ENCODE measurements at regions not wholly inside any gene's neighbourhood (a gene's known extent, or its start where the extent isn't known, plus 50 kb on each side); places are given as distances from the start of the nearest gene placed in this dataset.

- BruUV-seq (replicated peaks): no TSS peak
- Histone ChIP-seq H3K36me3 (ENCODE audit: control insufficient read depth in 2 of 2, extremely low read depth in 1 of 2, insufficient read depth in 2 of 2, low read length in 2 of 2) (no peaks in the 10 kb centered on the region), H3K9me1 (replicated peaks; ENCODE audit: control insufficient read depth, extremely low read depth, insufficient read depth, low read length) (no peaks in the 10 kb centered on the region), H3K79me2 (ENCODE audit: control insufficient read depth, insufficient read depth, low read length) (no peaks in the 10 kb centered on the region), H3K27ac (ENCODE audit: insufficient read depth, low read depth, low read length) (no peak overlapping the region), H3K4me2 (ENCODE audit: insufficient read depth, low read length) (no peak overlapping the region), H3K9ac (replicated peaks; ENCODE audit: extremely low read depth, insufficient read depth, low read length) (no peak overlapping the region), H3K9me3 (replicated peaks; ENCODE audit: control insufficient read depth, insufficient read depth, low read length) (no peaks in the 10 kb centered on the region), H4K20me1 (replicated peaks; ENCODE audit: control insufficient read depth, extremely low read depth, insufficient read depth, low read length) (no peaks in the 10 kb centered on the region), H3K4me3 (replicated peaks in 1 of 3; ENCODE audit: insufficient read depth in 1 of 3, low read depth in 1 of 3, low read length in 3 of 3) (no peak overlapping the region), H3K4me1 (ENCODE audit: control insufficient read depth, extremely low read depth, insufficient read depth, low read length) (no peaks in the 10 kb centered on the region), H3K27me3 (ENCODE audit: control insufficient read depth in 2 of 2, insufficient read depth in 2 of 2, low read length in 2 of 2) (peaks cover 0 to 4% of the 10 kb centered on the region in 2 experiments), H2AFZ (ENCODE audit: low read depth, low read length) (no peak overlapping the region)
- no peak for TF ChIP-seq CTCF (IDR thresholded peaks at IDR 0.05; ENCODE audit: extremely low read depth in 1 of 2, insufficient read depth in 1 of 2, low read depth in 1 of 2, low read length in 2 of 2)
- no peak for TF ChIP-seq MYC (IDR thresholded peaks at IDR 0.05; ENCODE audit: low read depth, low read length)
- no peak for TF ChIP-seq POLR2AphosphoS5 (IDR thresholded peaks at IDR 0.05; ENCODE audit: insufficient read depth, low read depth, low read length)
- no peak for TF ChIP-seq EZH2 (IDR thresholded peaks at IDR 0.05; ENCODE audit: borderline replicate concordance, low read depth, low read length, severe bottlenecking)
- no peak for TF ChIP-seq JUN (IDR thresholded peaks at IDR 0.05; ENCODE audit: borderline replicate concordance, insufficient read depth, insufficient read length, low read depth)
- TF ChIP-seq FOS (IDR thresholded peaks at IDR 0.05; ENCODE audit: borderline replicate concordance, insufficient read depth, low read length): no peak
- TF ChIP-seq GATA2 (IDR thresholded peaks at IDR 0.05; ENCODE audit: insufficient read depth, insufficient read length, low read depth, low read length): no peak
- dilution Hi-C loops (cut with MboI; ENCODE audit: extremely low pct_ligation_motif_present, low sequenced_read_pairs) (no loop called here), intact Hi-C loops (cut with micrococcal nuclease) (no loop called here)
- ChIA-PET POLR2A (no interaction called here), CTCF (no interaction called here)
- no peak for DNase-seq (ENCODE audit: low read depth, low spot score)
- FAIRE-seq: no peak
Measured at GRCh38 chr6:125659887-125660286, 89.5 kb upstream of the HEY2 start.

All from endothelial cell of umbilical vein (primary cell).